G401 (cell line): ENCODE measurements at regions not wholly inside any gene's neighbourhood (a gene's known extent, or its start where the extent isn't known, plus 50 kb on each side); places are given as distances from the start of the nearest gene placed in this dataset.
"Not testable (repeated sequence)": the region's sequence is repeated elsewhere in the genome, so short reads cannot be mapped to it uniquely, and the experiment has no call there.

Experiments
- DNase-seq: peaks from one replicate; pipeline ENCODE4 v3.0.0-alpha.2; 2015; ENCODE audit warnings: low spot score
- in situ Hi-C: cut with HindIII; loops from 2 replicates; pipeline ENCODE4 v1.10.0; 2016; ENCODE audit warnings: low sequenced_read_pairs, mixed read lengths

- in situ Hi-C loops, result no loop called here
- DNase-seq, result no peak
Measured at GRCh38 chr12:87234898-87235297, 794.3 kb downstream of the C12orf50 start.

- in situ Hi-C loops, result no loop called here
- DNase-seq, result peak; percentile 55
Measured at GRCh38 chr12:87233671-87234070, 795.5 kb downstream of the C12orf50 start.

DNA sequence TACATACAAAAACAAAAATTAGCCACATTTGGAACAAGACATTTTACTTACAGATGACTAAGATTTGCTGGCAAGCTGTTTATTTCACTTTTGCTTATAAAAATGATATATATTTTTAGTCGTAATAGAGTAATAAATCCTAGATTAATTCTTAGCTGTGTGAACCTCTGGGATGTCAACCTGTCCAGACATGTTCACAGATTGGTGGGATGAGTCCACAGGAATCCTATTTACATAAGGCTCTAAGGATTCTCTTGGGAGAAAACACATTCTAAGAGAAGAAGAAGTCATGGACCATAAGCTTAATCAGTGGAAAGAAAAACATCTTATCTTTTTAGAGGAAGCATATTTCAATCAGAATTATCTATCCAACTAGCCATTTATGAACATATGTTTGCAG is 797.4 kb downstream of the C12orf50 start:
- in situ Hi-C loops, result no loop called here
- DNase-seq, result no peak

- no peak for DNase-seq
- in situ Hi-C loops, result no loop called here
Measured at GRCh38 chr12:87230441-87230840, 798.8 kb downstream of the C12orf50 start.

- in situ Hi-C loops, result no loop called here
- no peak for DNase-seq
Measured at GRCh38 chr12:87227162-87227561, 802.0 kb downstream of the C12orf50 start.

- in situ Hi-C loops, result no loop called here
- DNase-seq, result no peak
Measured at GRCh38 chr12:87217491-87217890, 811.7 kb downstream of the C12orf50 start.

GRCh38 chr12:87216436-87216835 is 812.8 kb downstream of the C12orf50 start:
- in situ Hi-C loops, result no loop called here
- DNase-seq, result no peak

DNA sequence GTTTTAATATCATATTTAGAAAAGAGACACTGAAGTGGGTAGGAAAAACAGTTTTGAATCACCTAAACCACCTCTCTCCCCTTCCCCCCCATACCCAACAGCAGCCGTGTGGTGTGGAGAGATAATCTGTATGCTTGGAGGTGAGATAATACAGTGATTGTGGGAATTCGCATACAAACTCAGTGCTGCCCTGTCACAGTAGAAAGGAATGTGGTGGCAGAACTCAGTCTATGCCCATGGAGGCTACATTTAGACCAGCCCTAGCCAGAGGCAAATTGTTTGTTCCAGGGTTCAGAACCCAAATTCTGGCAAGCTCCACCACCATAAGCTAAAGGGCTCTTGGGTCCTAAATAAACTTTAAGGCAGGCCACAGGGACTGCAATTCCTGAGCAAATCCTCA is 827.0 kb downstream of the C12orf50 start:
- in situ Hi-C loops, result no loop called here
- no peak for DNase-seq

DNA sequence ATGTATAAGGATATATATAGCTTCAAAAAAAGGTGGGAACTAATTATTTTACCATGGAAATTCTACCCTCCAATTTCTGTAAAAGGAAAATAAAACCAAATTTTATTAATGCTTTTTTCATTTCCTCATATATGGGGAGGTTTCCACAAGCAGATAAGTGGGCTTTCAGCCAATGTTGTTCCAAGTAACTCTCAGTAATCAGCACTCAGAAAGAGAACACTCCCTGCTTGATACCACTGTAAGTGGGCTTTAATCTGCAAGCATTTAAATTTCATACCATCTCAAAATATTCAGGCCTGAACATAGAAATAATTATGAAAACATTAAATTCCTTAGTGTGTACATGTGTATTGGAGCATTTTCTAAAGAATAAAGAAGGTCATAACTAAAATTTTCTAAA is 827.6 kb downstream of the C12orf50 start:
- DNase-seq, result no peak
- in situ Hi-C loops, result no loop called here

GRCh38 chr12:87200289-87200979 is 828.8 kb downstream of the C12orf50 start:
- no peak for DNase-seq
- in situ Hi-C loops, result no loop called here

DNA sequence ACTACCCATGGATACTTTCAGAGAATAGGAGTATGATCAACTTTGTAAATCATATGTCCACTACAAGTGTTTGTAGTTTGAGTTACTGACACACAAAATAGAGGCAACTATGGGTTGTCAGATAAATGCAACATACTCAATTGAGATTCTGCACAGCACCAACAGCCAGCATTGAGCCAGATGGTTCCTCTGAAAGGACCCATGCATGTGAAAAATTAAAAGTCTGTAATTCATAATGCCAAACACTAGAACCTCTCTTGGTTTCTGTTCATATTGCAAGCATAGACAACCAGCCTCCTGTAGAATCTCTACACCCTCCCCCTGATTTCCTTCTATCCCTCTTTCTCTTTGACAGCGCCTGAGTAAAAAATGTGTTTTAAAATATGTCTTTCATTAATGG is 831.0 kb downstream of the C12orf50 start:
- DNase-seq, result peak; percentile 52
- in situ Hi-C loops, result no loop called here

- peak; percentile 87 for DNase-seq
- in situ Hi-C loops, result no loop called here
Measured at GRCh38 chr12:87196321-87196720, 832.9 kb downstream of the C12orf50 start.

- DNase-seq, in situ Hi-C loops: not testable (repeated sequence)
Measured at GRCh38 chr12:87194389-87194788, 834.8 kb downstream of the C12orf50 start.

DNA sequence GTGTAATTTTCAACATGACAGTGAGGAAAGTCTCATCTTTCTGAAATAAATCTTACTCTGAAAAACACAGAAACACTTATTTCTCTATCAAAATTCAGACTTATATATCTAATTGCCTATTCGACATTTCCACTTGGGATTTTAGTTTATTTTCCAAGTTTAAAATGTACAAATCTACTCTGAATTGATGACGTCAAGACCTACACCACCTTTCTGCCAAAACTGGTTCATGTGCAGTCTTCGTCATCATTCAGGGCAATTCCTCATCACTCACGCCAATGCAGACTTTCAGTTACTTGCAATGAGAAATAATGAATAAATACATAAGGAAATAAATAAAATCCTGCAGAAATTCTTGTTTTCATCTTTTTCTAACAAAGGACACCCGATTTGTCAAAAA is 843.8 kb downstream of the C12orf50 start:
- in situ Hi-C loops, result no loop called here

DNA sequence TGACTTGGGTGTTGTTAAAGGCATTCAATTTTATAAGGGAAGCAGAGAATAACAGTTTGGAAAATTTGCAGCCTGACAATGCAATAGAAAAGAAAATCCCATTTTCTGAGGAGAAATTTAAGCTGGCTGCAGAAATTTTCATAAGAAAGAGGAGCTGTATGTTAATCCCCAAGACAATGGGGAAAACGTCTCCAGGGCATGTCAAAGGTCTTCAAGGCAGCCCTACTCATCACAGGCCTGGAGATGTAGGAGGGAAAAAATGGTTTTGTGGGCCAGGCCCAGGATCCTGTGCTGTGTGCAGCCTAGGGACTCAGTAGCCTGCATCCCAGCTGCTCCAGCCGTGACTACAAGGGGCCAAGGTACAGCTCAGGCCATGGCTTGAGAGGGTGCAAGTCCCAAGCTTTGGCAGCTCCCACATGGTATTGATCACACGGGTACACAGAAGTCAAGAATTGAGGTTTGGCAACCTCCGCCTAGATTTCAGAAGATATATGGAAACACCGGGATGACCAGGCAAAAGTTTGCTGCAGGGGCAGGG is 846.4 kb downstream of the C12orf50 start:
- in situ Hi-C loops, result no loop called here
- DNase-seq, result no peak

More for the DNA sequence above, 843.8 kb downstream of the C12orf50 start:
- DNase-seq, result no peak

GRCh38 chr12:87171356-87171755 is 857.8 kb downstream of the C12orf50 start:
- DNase-seq, result no peak
- in situ Hi-C loops, result no loop called here

- DNase-seq, result no peak
- in situ Hi-C loops, result no loop called here
Measured at GRCh38 chr12:87169010-87169409, 860.2 kb downstream of the C12orf50 start.

- in situ Hi-C loops, result no loop called here
- DNase-seq, result no peak
Measured at GRCh38 chr12:87165733-87166375, 863.3 kb downstream of the C12orf50 start.

DNA sequence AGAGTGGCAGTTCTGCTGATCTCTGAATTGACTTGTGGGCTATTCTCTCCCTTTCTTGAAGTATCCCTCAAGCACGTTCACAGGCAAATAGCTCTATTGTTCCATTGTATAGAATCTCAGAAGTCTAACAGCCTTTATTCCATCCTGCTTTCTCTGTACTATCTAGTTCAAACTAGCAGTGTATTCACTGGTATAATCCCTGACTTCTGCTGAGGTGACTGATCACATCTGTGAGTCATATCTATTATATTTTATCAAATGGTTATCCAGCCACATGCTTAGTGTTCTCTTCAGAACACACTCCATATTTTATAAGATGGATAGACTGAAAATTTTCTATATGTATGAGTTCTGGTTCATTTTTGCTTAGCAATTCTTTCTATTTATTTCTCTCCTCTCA is 866.1 kb downstream of the C12orf50 start:
- in situ Hi-C loops, result no loop called here
- no peak for DNase-seq

DNA sequence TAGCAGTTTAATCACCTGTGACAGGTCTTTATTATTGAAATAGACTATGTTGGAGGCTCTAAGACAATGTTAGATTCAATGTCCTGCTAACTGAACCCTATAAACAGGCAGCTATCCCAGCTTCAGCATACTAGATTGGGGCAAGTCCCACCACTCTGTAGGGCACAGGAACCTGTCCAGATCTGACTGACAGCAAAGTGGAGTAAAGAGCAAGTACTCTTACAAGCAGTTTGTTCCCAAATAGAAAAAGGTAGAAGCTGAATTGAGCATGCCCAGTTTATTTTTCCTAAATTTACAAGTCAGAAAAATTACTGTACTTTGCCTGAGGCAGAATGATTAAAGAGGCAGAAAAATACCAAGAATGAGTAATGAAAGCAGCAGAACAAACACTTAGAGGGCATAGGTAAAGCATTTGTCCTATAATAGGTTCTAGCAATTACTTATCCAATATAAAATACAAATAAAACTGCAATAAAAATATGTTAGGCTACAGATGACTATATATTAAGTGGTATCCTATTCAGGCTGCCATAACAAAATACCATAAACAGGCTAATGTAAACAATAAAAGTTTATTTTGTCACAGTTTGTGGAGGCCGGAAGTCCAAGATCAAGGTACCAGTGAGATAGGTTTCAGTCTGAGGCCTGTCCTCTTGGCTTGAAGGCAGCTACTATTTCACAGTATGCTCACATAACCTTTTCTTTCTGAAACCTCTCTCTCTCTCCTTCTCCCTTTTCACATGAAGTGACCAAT is 868.2 kb downstream of the C12orf50 start:
- in situ Hi-C loops, result no loop called here

More for the DNA sequence above, 868.2 kb downstream of the C12orf50 start:
- no peak for DNase-seq
